ES-I3 (cell line): ENCODE measurements at regions not wholly inside any gene's neighbourhood (a gene's known extent, or its start where the extent isn't known, plus 50 kb on each side); places are given as distances from the start of the nearest gene placed in this dataset.

Source experiments
- H3K36me3 ChIP-seq: 2 replicates; pipeline ENCODE4 v1.6.1; 2013; ENCODE audit warnings: mild to moderate bottlenecking, low read length, control low read depth, moderate library complexity; ENCODE audit not compliant: insufficient read depth
- H3K4me1 ChIP-seq: 2 replicates; pipeline ENCODE4 v1.6.1; 2013; ENCODE audit warnings: mild to moderate bottlenecking, control low read depth, low read length; ENCODE audit not compliant: insufficient read depth
- H3K9ac ChIP-seq: 2 replicates; pipeline ENCODE4 v1.6.1; 2013; ENCODE audit warnings: low read depth, mild to moderate bottlenecking, low read length, moderate library complexity
- H3K9me3 ChIP-seq: 2 replicates; pipeline ENCODE4 v1.6.1; 2013; ENCODE audit warnings: mild to moderate bottlenecking, low read length, moderate library complexity; ENCODE audit not compliant: control insufficient read depth, insufficient read depth

DNA sequence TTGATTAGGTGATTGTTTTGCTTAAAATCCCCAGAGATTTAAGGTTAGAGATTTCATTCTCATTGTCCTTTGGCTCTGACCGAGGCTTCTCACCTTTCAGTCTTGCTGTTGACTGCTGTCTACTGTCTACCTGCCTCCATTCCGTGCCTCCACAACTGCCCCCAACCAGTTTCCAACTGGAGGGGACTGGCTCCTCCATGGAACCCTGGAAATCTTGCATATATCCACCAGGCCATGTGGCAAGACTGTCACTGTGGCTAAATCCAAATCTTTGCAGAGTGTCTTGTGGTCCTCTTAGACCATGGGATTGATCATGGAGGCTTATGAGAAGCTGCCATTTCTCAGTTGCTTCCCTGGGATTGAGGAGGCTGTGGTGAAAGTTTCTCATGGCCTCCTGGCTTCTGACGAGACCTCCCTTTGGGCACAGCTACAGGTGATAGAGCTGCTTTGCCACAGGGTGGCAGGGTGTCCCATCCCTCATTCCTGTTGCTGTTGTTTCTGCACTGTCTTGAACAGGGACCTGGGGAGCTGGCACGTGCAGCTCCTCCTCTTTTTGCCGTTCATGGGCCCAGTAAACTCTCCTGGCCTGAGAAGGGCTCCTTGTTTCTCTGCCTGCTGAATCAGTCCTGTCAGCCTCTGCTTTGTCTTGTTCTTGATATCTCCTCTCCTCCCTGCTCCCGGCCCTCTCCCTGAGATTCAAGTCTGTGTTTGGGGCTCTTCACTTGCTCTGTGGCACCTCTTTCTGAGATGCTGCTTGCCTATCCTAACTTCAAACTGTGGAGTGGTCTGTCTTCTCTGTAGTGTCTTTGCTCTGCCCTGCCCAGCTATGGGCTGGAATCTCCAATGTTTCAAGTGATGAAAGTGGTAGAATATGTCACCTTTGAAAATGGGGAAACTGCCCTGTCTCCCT, 63.6 kb upstream of the IGFBP3 start:
- Histone ChIP-seq H3K9me3 (peaks cover 9% of the 10 kb centered on the region), H3K9ac (no peak overlapping the region), H3K36me3 (no peaks in the 10 kb centered on the region), H3K4me1 (no peaks in the 10 kb centered on the region)

- Histone ChIP-seq H3K9me3 (peaks cover 9% of the 10 kb centered on the region), H3K36me3 (no peaks in the 10 kb centered on the region), H3K4me1 (0 out of 2 replicates have a peak, but pooled peaks cover 4% of the 10 kb centered on the region)
Measured at GRCh38 chr7:45983720-45984255, 62.7 kb upstream of the IGFBP3 start.

GRCh38 chr7:45982907-45983719, 62.0 kb upstream of the IGFBP3 start:
- Histone ChIP-seq H3K36me3 (no peaks in the 10 kb centered on the region), H3K9me3 (peaks cover 9% of the 10 kb centered on the region), H3K4me1 (peaks cover 10% of the 10 kb centered on the region), H3K9ac (no peak overlapping the region)

More at GRCh38 chr7:45983720-45984255, 62.7 kb upstream of the IGFBP3 start:
- H3K9ac ChIP-seq, result no peak overlapping the region

GRCh38 chr7:45982132-45982531, 61.1 kb upstream of the IGFBP3 start:
- H3K9me3 ChIP-seq, result peaks cover 9% of the 10 kb centered on the region
- peaks cover 19% of the 10 kb centered on the region for H3K4me1 ChIP-seq
- no peaks in the 10 kb centered on the region for H3K36me3 ChIP-seq
- H3K9ac ChIP-seq, result no peak overlapping the region

DNA sequence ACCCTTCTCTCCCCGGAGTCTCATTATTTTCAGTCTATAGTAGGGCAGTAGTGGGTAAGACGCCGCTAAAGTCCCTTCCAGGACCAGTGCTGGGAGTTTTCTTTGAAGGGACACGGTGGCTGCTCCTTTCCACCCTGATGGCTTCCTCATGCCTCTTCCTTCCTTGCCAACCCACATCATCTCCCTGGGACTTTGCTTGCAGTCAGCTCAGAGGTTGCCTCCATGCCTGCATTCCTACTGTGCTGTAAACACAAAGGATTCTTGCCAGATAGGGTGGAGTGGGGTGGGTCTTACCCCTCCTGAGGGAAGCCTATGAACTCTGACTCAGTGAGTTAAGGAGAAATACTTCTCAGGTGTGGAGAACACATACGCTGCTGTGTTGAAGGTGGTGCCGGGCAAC, 59.9 kb upstream of the IGFBP3 start:
- H3K4me1 ChIP-seq, result peaks cover 19% of the 10 kb centered on the region
- H3K36me3 ChIP-seq, result no peaks in the 10 kb centered on the region
- peaks cover 9% of the 10 kb centered on the region for H3K9me3 ChIP-seq
- H3K9ac ChIP-seq, result no peak overlapping the region

DNA sequence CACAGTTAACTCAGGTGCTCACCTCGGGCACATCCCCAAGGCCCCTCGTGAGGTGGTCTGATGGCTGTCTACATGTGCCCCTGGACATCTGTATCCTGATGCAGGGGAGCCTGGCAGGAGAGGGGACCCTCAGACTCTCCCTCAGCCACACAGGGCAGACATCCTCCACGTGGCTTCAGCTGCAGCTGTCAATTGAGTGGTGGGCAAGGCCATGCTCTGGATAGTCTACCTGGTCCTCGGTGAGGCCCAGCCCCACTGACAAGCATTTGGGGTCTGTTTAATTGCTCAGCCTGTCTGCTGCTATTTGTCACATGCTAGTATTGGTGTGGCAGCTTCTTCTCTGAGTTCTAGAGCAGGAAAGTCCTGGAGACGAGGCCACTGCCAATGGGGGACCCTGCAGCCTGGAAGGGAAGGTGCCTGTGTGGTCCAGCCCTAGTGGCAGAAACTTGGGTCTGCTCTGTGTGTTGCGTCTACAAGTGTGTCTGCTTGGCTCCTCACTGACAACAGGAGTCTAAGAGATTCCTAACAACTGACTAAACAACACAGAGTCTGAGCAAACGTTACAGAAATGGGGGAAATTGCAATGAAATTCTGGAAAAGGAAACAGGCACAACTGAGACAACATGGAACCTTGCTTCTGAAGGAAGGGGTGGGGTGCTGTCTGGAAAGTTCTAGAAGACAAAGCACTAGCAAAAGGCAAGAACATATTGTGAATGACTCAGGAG, 59.3 kb upstream of the IGFBP3 start:
- peaks cover 19% of the 10 kb centered on the region for H3K4me1 ChIP-seq
- H3K9ac ChIP-seq, result no peak overlapping the region
- peaks cover 9% of the 10 kb centered on the region for H3K9me3 ChIP-seq
- no peaks in the 10 kb centered on the region for H3K36me3 ChIP-seq

DNA sequence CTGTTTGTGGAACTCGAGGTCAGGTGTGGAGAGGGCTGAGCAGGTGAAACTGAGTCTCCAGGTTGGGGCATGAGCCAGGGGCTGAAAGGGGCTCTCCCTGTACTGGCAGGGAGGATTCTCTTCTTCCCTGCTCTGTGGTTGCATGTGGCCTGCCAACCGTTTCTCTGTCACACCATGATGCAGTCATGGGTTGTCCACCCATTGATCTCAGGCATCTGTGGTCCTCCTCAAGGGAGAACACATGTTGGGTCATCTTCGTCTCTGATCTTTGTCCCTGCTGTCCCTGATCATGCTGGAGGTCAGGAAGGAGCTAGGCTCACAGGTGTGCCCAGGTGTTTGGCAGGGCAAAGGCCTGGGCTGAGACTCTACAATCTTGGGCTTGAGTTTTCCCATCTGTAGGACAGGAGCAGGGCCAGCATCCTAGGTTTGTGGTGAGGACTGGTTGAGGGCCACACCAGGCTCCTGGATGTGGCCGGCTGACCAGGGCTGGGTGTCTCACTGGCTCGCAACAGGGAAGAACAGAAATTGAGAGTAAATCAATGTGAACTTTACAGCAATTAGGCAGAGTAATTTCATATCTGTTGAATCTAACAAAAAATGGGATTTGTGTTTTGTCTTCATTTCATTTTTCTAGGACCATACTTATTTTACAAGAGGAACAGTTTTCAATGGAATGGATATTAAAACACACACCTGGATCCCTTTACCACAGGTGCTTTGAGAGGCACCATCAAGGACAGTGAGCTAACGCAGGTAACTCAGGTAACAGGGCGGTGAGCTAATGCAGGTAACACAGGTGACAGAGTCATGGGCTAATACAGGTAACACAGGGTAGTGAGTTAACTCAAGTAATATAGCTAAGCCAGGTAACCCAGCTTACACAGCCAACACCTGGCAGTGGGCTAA, 58.5 kb upstream of the IGFBP3 start:
- Histone ChIP-seq H3K4me1 (peaks cover 19% of the 10 kb centered on the region), H3K9me3 (peaks cover 9% of the 10 kb centered on the region)

DNA sequence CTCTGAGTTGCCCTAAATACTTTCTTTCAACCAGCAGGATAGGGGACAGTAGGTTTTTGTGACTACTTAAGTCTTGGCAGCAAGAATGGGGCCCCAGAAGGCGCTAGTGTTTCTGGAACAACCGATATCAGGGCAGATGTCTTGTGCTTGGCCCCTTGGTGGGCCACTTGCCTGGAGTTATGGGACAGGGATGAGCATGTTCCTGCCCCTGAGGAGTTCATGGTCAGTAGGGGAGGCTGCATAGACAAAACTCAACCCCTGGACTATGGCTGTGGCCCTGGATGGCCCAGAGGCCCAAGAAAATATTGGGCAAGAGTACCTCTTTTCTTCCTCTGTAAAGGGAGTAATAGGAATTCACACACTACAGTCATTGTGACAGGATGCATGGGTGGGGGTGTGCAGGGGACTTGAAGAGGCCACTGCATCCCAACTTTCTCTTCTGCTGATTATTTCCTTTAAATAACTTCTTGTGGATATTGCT, 57.7 kb upstream of the IGFBP3 start:
- H3K36me3 ChIP-seq, result no peaks in the 10 kb centered on the region
- H3K4me1 ChIP-seq, result peaks cover 19% of the 10 kb centered on the region
- no peak overlapping the region for H3K9ac ChIP-seq

More for the DNA sequence above, 58.5 kb upstream of the IGFBP3 start:
- H3K9ac ChIP-seq, result no peak overlapping the region
- H3K36me3 ChIP-seq, result no peaks in the 10 kb centered on the region

GRCh38 chr7:45978010-45978681, 57.1 kb upstream of the IGFBP3 start:
- Histone ChIP-seq H3K36me3 (no peaks in the 10 kb centered on the region), H3K9ac (no peak overlapping the region), H3K9me3 (peaks cover 8% of the 10 kb centered on the region), H3K4me1 (peaks cover 19% of the 10 kb centered on the region)

More for the DNA sequence above, 57.7 kb upstream of the IGFBP3 start:
- peaks cover 9% of the 10 kb centered on the region for H3K9me3 ChIP-seq

DNA sequence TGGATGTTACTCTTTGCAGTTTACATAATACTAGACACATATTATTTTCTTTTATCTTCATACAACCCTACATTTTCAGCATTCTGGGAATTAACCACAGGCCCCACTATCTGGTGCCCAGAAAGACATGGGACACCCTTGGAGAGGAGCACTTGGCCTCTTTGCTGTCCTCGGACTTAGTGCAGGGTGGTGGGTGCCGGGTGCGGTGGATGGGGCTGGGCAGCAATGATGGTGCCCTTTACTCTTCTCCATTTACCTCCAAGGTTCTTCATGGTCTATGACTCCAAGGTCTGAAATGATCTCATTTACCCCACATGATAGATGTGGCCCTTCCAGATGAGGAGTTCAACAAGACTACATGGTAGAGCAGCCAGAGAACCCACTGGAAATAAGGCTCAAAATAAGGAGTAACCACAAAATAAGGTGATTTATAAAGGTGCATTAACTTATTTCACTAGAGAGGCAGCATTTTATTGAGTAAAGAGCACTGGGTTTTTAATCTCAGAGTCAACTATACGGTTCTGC, 56.2 kb upstream of the IGFBP3 start:
- Histone ChIP-seq H3K36me3 (no peaks in the 10 kb centered on the region), H3K9ac (no peak overlapping the region), H3K9me3 (peaks cover 6% of the 10 kb centered on the region), H3K4me1 (peaks cover 19% of the 10 kb centered on the region)

DNA sequence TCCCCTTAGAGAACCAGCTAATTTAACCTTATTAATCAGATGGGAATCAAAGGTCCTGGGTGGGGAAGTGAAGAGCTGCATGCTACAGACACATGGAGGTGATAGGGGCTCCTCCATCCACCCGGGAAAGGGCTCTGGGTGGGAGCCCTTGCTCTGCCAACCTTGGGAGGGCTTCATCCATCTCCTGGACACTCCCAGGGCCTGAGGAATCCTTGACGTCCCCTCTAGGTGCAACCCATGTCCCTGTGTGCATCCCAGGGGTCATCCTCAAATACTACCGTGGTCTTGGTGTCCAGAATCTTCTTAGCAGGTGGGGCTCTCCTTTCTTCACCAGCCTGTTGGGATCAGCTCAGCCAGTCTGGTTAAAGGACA, 55.4 kb upstream of the IGFBP3 start:
- H3K36me3 ChIP-seq, result no peaks in the 10 kb centered on the region
- peaks cover 19% of the 10 kb centered on the region for H3K4me1 ChIP-seq
- 0 out of 2 replicates have a peak, but pooled peaks cover 2% of the 10 kb centered on the region for H3K9me3 ChIP-seq
- H3K9ac ChIP-seq, result no peak overlapping the region

DNA sequence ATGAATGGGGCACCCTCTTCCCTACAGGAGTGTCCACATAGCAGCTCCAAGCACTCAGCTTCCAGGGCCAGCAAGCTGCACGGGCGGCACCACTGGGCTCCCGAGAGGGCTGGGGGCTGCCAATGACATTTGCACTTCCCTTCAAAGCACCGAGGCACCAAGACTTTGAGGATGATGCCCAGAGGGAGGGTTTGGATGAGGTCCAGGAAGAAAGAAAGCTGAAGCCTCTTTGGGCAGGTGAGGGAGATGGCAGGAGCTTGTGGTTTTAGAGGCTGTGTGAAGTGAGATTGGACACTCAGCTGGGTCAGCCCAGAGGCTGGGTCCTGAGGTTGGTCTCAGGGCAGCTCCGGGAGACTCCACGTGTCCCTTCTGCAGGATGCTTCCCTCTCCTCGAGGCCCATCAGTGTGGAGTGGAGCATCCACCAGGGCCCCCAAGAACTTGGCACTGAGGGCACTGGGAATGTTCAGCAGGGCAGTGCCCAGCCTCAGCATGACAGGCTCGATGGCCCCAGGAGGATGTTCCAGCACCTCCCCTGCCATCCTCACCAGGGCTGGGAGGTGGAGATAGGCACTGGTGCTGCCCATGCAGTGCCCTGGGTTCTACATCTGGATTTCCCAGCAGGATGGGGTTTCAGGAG, 54.9 kb upstream of the IGFBP3 start:
- no peaks in the 10 kb centered on the region for H3K36me3 ChIP-seq
- H3K9ac ChIP-seq, result no peak overlapping the region
- H3K9me3 ChIP-seq, result no peaks in the 10 kb centered on the region
- peaks cover 19% of the 10 kb centered on the region for H3K4me1 ChIP-seq
